ELF-1 (cell line): ENCODE measurements at regions not wholly inside any gene's neighbourhood (a gene's known extent, or its start where the extent isn't known, plus 50 kb on each side); places are given as distances from the start of the nearest gene placed in this dataset.
A peak's percentile ranks its signal among the peaks of the same experiment; 100 is the strongest.

ENCODE experiments used
- DNase-seq: peaks from one replicate; pipeline ENCODE4 v3.0.0-alpha.2; 2016; ENCODE audit warnings: low read depth, low spot score

DNA sequence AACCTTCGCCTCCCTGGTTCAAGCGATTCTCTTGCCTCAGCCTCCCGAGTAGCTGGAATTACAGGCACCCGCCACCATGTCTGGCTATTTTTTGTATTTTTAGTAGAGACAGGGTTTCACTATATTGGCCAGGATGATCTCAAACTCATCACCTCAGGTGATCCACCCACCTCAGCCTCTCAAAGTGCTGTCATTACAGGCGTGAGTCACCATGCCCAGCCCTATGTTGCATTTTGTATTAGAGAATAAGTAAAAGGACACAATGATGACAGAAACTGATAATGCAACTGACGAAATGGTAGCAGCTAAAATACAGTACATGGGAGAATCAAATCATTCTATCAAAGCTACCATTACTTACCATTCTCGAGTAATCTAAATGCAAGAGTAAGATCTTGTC is 276.7 kb downstream of the DSEL start:
- DNase-seq, result no peak

DNA sequence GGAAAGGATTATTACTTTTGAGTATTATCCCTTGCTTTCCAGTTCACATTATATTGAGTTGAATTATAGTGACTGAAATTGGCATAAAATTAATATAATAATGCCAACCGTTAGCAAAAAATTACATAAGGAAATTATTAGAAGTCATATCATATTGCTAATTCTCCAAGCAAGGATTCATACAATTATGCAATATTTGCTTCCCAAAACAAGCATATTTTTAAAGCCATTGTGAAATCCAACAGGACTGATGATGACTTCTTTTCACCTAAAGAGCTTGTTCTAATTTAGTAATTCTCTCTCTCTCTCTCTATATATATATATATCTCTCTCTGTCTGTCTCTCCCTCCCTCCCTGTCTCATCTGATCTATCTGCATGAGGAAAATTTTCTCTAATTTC is 283.5 kb downstream of the DSEL start:
- no peak for DNase-seq

DNA sequence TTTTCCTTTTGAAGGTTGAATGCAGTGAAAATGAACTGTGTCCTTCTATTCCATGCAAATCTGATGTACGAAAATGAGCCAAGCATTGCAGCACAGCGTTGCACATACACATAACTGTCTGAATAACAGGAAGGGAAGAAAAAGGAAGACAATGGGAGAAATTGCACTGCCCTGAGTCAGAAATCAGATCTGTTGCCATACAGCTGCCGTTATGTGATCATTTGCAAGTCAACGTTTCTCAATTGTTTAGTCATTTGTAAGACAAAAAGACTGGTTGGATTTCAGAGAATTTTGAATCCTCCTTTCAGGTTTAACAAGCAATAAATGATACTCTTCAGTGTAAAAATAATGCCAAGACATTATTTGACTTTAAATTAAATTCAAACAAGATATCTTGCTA is 284.1 kb downstream of the DSEL start:
- DNase-seq, result no peak

DNA sequence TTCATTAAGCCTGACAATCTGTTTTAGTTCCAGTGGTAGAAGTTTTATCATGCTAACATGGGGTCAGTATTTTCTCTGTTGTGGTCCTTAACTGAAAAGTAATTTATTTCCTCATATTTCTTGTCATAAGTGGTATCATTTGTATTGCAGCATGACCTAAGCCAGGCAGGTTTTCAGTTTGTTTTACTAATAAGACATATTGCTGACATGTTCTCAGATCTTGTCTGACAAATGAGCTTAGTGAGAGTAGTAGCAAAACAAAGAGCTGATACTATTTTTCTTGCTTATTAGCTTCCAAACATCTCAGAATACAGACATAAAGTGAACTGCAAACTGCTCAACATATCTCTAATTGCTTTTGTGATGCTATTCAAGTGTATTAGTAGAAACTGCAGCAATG is 293.6 kb downstream of the DSEL start:
- no peak for DNase-seq

DNA sequence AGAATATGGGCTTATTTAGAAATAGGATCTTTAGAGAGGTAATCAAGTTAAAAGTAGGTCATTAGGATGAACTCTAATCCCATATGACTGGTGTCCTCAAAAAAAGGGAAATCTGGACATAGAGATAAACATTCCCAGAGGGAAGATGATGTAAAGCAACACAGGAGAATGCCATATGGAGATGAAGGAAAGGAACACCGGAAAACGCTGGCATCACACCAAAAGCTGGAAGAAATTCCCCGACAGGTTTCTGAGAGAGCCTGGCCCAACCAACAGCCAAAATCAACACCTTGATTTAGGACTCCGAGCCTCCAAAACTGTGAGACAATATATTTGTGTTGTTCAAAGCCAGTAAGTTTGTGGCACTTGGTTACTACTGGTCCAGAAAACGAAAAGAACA is 296.7 kb downstream of the DSEL start:
- no peak for DNase-seq

DNA sequence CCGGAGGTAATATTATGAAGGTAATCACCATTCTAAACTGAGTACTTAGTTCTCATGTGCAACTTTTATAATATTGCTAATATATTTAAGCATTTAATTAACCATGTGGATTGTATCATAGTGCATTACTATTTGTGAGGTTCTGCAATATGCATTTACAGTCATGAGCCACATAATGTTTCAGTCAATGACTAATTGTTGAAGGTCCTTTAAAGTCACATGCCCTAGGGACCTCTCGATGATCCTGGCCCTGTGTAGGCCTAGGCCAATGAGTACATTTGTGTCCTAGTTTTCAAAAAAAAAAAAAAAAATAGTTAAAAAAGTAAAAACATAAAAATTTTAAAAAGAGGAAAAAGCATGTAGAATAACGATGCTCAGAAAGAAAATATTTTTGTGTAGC is 298.0 kb downstream of the DSEL start:
- DNase-seq, result no peak

DNA sequence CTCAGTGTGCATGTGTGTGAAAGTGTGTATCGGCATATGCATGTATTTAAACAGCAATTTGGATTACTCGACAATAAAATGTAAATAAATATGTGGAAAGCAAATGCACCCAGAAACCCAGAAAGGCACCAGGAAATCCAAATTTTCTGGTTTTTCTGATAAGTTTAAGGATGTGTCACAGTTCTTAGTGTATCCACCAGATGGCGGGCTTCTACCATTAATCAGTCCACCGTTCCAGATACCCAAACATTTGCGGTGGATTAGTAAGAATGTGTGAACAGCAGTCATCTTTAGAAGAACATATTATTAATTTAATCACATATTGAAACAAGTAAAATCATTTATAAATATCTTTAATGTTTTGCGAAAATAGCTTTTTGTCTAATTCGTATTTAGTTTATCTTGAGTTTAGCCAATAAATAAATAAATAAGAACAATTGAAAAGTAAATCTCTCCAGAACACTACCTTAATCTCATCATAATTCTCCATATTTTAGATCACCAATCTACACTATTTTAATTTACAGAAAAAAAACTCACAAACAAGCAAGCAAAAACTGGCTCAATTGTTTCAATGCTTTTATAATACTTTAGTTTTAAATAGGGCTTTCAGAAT is 298.9 kb downstream of the DSEL start:
- peak; percentile 10 for DNase-seq

DNA sequence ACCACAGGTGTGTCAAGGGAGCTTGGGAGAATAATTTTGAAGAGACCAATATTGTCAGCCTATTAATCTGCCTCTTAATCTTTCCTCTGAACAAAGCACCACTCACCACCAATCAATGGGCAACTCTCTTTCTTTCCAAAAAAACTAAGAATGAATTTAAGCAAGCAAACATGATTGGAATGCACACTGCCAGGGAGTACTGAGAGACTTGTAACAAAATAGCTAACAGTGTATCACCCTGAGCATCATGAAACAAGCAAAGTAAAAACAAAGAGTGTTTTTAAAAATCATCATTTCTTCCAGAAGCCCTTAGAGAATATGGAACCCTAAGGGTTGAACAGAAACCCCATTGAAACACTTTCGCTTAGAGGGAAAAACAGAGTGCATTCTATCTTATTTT is 299.7 kb downstream of the DSEL start:
- no peak for DNase-seq

DNA sequence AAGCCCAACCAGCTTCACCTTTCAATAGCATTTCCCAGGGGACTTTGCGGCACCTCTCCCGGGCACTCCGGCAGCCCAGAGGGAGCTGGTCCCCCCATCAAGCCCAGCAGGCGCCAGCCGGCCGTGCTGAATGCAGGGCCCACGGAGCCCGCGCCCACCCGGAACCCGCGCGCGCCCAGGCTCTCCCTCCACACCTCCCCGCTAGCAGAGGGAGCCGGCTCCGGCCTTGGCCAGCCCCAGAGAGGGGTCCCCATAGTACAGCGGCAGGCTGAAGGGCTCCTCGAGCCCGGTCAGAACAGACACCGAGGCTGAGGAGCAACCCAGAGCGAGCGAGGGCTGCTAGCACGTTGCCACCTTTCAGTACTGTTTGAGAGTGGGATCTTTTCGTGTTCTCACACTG is 300.8 kb downstream of the DSEL start:
- no peak for DNase-seq

DNA sequence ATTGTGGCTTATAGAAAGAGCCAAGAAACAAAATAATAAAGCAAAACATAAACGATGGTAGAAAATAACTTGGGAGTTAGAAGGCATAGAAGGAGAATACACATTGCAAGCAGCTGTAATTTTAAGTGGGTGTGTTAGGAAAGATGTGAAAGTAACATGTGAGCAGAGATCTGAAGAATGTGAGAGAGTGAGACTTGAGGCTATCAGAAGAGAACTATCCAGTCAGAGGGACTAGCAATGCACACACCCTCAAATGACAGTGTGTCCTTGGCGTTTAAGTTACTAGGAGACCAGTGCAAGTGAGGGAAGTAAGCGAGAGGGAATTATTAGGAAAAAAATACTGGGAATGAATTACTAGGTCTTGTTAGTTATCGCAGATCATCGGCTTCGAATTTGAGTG is 304.9 kb downstream of the DSEL start:
- DNase-seq, result no peak

DNA sequence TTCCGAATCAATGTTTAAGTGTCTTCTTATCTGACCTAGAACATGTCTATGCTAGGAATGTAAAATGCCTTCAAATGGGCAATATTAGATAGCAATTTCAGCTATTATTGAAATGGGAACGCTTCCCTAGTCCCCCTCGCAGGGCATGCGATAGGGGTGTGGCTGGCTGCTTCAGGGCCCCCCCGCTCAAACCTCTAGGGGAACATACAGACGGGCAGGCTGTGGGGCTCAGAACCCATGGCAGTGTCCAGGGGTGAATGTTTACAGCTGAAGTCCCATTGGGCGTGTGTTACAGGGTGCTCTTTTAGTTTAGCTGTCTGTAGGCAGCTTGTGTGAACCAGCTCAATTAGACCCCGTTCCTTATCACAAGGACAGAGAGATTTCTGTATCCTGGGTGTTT is 315.9 kb downstream of the DSEL start:
- no peak for DNase-seq

DNA sequence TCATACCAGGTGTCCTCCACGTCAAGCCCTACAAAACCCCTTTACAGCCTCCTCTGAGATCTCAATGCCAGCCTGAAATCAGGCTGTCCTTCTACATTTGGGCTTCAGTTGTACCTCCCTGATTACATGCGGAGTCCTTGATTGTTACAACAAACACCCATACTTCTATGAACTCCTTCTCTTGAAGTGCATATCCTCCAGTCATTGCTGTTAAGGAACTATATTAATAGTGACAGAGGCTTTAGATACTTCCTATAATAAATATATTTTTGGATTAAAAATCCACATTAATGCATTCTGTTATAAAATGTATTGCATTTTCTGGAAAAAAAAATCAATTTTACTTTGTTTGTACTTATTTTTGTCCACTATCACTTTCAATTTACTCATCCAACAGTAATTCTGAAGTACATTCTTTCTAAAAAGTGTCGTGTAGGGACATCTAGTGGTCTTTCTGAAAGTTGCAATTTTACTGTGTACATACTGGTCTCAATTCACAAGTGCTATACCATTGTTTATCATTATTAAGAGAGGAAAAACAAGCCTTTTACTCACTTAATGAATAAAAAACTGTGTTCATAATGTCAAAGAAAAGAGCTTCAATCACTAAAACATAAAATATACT is 316.4 kb downstream of the DSEL start:
- DNase-seq, result no peak

DNA sequence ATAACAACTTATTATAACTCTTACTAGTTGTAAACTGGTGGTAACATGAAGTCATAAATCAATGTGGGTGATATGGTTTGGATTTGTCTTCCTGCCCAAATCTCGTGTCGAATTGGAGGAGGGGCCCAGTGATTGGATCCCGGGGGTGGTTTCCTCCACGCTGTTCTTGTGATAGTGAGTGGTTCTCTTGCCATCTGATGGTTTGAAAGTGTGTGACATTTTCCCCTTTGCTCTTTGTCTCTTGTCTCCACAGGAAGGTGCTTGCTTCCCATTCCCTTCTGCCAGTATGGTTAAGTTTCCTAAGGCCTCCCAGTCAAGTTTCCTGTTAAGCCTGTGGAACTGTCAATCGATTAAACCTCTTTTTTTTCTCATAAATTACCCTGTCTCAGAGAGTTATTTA is 321.6 kb downstream of the DSEL start:
- DNase-seq, result no peak

DNA sequence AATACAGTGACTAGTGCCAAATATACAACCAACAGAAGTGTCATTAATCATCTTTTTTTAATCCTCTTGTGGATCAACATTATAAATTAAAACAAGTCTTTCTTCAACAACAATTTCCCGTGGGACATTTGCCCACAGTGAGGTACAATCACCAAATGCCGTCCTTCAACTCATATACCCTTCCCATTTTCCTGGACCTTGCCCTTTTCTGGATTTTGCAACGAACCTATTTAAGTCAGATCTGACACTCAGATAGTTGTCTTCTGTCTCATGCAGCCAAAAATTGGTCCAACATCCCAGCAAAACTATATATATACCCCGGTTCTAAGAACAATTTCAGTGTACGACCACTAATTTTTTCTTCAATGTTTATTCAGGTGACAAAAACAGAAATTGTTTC is 324.0 kb downstream of the DSEL start:
- DNase-seq, result no peak

DNA sequence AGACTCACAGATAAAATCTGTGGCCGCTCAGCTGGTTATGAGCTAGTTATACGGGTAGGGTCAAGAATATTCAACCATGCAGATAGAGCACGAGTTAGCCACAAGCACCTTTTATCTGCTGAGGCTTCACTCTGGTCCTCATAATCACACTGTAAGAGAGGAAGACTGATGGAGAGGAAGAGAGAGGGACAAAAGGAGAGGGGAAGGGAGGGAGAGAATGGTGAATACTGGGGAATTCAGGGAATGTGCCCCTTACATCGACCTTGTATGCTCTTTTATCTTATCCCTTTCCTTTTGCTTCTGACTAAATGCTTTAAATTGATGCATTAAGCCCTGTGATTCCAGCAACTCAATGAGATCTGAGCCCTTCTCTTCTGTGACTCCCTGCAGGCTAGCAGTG is 333.1 kb downstream of the DSEL start:
- DNase-seq, result no peak

DNA sequence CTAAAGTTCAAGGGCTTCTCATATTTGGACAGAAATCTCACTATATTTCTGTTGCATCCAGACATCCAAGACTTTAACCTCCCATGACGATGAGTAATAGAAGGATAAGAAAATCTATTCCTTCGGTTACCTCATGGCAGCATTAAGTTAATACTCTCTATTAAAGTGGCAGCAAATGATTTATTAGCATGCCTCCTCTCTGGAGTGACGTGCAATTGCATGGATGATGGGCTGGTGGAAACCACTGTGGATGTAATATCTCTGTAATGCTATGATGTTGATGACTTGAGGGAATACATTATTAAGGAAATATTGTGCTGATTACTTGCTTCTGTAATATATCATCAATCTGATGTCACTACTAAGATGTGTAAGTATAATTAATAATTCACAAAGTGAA is 336.8 kb downstream of the DSEL start:
- no peak for DNase-seq

DNA sequence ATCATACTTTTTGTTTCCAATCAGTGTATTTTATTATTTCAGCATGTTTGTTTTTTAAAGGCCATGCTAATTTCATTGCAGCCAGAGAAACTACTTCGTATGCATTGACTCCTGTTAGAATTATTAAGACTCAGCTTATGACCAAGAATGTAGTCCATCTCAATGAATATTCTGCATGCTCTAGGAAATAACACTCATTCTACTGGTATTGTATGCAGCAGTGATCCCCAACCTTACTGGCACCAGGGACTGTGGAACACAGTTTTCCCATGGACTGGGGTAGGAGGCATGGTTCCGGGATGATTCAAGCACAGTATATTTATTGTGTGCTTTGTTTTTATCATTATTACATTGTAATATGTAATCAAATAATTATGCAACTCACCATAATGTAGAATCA is 356.9 kb downstream of the DSEL start:
- DNase-seq, result no peak

DNA sequence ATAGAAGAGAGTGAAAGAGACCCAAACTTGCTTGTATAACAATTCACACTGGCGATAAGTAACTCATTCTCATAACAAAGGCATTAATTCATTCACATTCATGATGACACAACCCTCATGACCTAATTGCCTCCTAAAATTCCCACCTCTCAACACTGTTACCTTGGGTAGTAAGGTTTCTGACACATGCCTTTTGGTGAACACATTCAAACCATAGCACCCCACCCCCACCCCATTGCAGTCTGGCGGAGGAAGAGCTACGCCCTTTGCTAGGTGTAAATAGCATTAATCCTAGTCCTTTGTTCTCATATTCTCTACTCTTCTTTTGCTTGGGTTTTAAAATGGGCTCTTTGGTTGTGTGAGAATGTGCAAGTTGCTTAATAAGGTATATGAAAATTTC is 361.5 kb downstream of the DSEL start:
- peak; percentile 5 for DNase-seq

DNA sequence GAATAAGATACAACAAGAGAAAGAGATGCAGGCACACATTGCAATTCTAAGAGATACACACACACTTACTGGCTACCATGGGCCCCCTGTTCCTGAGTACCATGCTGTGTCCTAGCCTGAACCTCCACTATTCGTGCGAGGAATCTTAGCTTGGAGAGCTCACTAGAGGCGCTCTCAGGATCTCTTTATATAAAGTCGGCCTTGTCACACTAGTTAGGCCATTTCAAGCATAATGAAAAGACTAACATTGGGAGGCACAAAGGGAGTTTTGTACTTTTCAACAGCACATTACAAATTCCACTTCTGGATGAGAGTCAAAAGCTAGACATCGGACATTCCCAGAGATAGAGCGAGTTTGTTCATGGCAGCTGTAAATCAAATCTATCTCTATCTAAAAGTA is 365.2 kb downstream of the DSEL start:
- no peak for DNase-seq

DNA sequence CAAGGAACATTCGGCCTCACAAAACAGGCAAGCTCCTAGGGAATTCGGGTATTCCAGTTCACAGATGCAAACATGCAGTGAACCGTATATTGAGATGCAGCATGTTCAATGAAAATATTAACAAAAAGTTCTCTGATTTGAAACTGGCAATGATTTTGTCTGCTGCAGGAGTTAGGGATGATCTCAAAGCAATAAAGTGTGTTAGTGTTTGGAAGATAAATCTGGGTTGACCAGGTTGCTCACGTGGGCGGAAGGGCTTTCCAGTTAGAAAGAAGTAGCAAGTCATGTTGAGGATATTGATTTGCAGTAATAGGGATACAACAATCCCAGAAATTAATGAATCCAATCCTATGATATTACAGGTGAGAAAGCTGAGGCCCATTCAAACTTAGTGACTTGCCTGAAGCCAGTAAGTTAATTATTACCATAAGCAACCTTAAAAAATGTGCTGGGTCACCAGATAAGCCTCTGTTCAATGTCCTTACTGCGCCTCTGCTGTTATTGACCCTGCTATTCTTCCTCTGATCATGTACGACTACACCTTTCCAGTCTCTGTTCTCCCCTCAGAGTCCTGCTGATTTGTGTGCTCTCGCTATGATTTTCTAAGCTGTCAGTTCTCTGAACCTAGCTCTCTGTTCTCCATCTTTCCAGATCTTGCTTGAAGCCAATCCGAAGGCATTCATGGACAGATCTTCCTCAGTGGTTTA is 370.8 kb downstream of the DSEL start:
- DNase-seq, result no peak

DNA sequence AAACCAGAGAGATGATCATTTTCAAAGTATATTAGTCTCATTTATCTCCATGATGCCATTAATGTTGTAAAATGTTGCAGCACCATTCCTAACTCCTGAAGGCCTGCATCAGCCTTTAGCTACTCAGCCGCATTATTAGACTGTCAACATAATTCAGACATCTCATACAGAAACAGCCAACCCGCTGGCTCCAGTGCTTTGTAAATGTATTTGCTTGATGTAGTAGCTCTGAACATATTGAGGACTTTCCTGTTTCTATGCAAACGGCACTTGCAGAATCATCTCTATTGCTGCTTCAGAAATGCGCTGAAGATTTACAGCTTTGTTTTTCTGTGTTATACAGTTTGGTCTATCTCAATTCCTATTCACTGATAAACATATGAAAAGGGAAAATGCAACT is 372.2 kb downstream of the DSEL start:
- DNase-seq, result no peak

DNA sequence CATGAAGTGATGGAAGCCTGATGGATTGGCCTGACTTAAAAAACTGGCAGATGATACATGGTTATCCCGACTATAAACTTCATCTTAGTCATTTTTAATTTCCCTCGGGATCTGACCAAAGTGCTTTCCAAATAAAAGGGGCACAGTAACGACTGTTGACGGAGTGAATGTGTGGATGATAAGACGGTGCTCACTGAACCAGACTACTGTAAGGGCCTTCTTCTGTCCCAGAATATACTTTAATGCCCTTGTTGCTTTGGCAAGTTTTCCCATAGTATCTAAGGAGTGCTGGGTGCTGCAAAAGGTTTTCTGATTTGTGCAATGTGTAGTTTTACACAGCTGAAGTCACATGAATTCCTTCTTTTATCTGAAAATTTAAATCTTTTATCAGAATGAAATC is 373.5 kb downstream of the DSEL start:
- DNase-seq, result no peak

DNA sequence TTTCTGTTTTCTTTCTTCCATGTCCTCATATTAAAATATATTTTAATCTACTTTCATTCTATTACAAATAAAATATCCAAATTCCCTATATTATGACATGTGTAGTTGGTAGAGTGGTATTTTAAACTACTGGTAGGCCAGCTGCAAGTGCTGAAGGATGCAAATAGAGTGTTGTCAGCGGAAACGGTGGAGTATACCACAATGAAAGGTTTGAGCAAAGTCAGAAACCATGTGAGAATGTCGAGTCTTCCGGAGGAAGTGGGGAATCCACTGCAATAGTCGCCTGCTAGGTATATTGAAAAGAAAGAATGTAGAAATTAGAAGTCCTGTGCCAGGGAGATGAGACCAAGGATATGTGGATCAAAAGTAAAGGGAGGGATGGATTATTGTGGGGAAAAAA is 373.9 kb downstream of the DSEL start:
- no peak for DNase-seq
